Spleen (tissue), 11 donors: ENCODE measurements at regions not wholly inside any gene's neighbourhood (a gene's known extent, or its start where the extent isn't known, plus 50 kb on each side); places are given as distances from the start of the nearest gene placed in this dataset.

Source experiments
- DNase-seq: peaks from one replicate; pipeline ENCODE4 v3.0.0-alpha.2; 2020
- H3K27ac ChIP-seq, 8 donors: fragments of 200-600 bp; sonication (generic) in 7 of 8; 1 replicate in 4 of 8; 2 replicates in 4 of 8; pipeline versions ENCODE4 v1.5.0 to v1.8.0; 2016 to 2021; ENCODE audit warnings: inconsistent platforms in 4 of 8, mild to moderate bottlenecking in 4 of 8, moderate library complexity in 1 of 8
- H3K27me3 ChIP-seq, 7 donors: fragments of 200-600 bp; sonication (generic) in 6 of 7; replicated peaks in 1 of 7; 1 replicate in 4 of 7; 2 replicates in 3 of 7; pipeline versions ENCODE4 v1.5.0 to v1.8.0; 2016 to 2021; ENCODE audit warnings: inconsistent platforms in 3 of 7, mild to moderate bottlenecking in 1 of 7
- H3K36me3 ChIP-seq, 6 donors: fragments of 200-600 bp; sonication (generic) in 5 of 6; 1 replicate in 4 of 6; 2 replicates in 2 of 6; pipeline versions ENCODE4 v1.5.0 to v1.8.0; 2016 to 2021; ENCODE audit warnings: inconsistent platforms in 2 of 6
- H3K4me1 ChIP-seq, 6 donors: fragments of 200-600 bp; sonication (generic) in 5 of 6; 1 replicate in 3 of 6; 2 replicates in 3 of 6; pipeline versions ENCODE4 v1.5.0 to v1.8.0; 2016 to 2021; ENCODE audit warnings: inconsistent platforms in 3 of 6
- H3K4me3 ChIP-seq, 8 donors: fragments of 200-600 bp; sonication (generic) in 7 of 8; 1 replicate in 4 of 8; 2 replicates in 4 of 8; pipeline versions ENCODE4 v1.5.0 to v1.8.0; 2016 to 2021; ENCODE audit warnings: inconsistent platforms in 4 of 8, mild to moderate bottlenecking in 4 of 8, moderate library complexity in 2 of 8
- H3K9me3 ChIP-seq, 8 donors: fragments of 200-600 bp; sonication (generic) in 7 of 8; 1 replicate in 4 of 8; 2 replicates in 4 of 8; pipeline versions ENCODE4 v1.5.0 to v1.8.0; 2016 to 2021; ENCODE audit warnings: inconsistent platforms in 4 of 8
- POLR2A ChIP-seq, 3 donors: fragments of 450-650 bp; IDR thresholded peaks; one replicate each; pipeline ENCODE4 v1.5.1; 2017; ENCODE audit warnings: antibody characterized with exemption in 3 of 3, mild to moderate bottlenecking in 1 of 3
- POLR2AphosphoS5 ChIP-seq, 3 donors: sonication (generic); formaldehyde crosslinking; IDR thresholded peaks; one replicate each; pipeline ENCODE4 v1.5.1; 2017; ENCODE audit warnings: antibody characterized with exemption in 3 of 3
- WGBS, 5 donors: extraction: QIAGEN DNeasy Blood & Tissue Kit in 3 of 5; methylation state at CpG; one replicate each; pipeline versions ENCODE4 v1.1.5 to v1.1.7; 2013 to 2018; 5-methylcytosine and 5-hydroxymethylcytosine counted together
- intact Hi-C: fragments of 100-400 bp; cut with DNase I; formaldehyde crosslinking; loops from one replicate; pipeline ENCODE4 v1.15.0; 2023; ENCODE audit warnings: low total_unique reads
- TF ChIP-seq, protein P1 (sequence below), 11 experiments: fragments of 200-600 bp in 7 of 11; fragments of 450-650 bp in 4 of 11; sonication (generic) in 4 of 11; IDR thresholded peaks in 8 of 11; conservative IDR thresholded peaks in 3 of 11; 1 replicate in 7 of 11; 2 replicates in 4 of 11; pipeline versions ENCODE4 v1.4.0 to v1.8.0; 2016 to 2021; ENCODE audit warnings: antibody characterized with exemption in 11 of 11, inconsistent platforms in 4 of 11, mild to moderate bottlenecking in 1 of 11
- donor health status: healthy with polysubstance abuse.
- donor health status: DM: no; HTN: no; CAD: no; lungs with moderate emphysema.
- donor health status: DM: no; HTN: no; CAD: no.
- donor health status: Bipolar disorder and iron deficiency.
- donor health status: healthy.
- donor health status: DM: no; HTN: no; CAD: no.
- donor health status: DM: yes; HTN: yes; CAD: no.

DNA sequence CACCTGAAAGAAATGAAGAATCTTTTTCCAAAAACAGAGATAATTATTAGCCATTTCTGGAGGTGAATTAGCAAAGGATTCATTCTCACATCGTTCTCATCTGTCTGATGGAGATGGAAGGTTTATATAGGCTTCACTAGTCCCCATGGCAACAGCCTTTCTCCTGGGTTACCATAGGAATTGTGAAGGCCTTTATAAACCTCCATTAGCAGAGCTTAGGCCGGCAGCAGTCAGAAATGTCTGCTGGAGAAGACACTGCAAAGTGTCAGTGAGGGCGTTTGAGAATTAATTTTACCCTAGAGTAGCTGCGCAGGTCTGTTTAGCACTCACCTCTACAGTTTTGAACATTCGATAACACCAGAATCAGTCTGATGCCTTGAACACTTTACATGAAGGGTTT lies 290.4 kb upstream of the NR4A3 start:
- no peaks in the 10 kb centered on the region for H3K4me1 ChIP-seq
- no peak for DNase-seq
- TF ChIP-seq POLR2AphosphoS5 (IDR thresholded peaks at IDR 0.05) (no peak), POLR2A (IDR thresholded peaks at IDR 0.05) (no peak)
- TF ChIP-seq, protein P1, sequence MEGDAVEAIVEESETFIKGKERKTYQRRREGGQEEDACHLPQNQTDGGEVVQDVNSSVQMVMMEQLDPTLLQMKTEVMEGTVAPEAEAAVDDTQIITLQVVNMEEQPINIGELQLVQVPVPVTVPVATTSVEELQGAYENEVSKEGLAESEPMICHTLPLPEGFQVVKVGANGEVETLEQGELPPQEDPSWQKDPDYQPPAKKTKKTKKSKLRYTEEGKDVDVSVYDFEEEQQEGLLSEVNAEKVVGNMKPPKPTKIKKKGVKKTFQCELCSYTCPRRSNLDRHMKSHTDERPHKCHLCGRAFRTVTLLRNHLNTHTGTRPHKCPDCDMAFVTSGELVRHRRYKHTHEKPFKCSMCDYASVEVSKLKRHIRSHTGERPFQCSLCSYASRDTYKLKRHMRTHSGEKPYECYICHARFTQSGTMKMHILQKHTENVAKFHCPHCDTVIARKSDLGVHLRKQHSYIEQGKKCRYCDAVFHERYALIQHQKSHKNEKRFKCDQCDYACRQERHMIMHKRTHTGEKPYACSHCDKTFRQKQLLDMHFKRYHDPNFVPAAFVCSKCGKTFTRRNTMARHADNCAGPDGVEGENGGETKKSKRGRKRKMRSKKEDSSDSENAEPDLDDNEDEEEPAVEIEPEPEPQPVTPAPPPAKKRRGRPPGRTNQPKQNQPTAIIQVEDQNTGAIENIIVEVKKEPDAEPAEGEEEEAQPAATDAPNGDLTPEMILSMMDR (IDR thresholded peaks at IDR 0.05 in 8 of 11, conservative IDR thresholded peaks at IDR 0.05 in 3 of 11), result no peak
- H3K27me3 ChIP-seq, result no peaks in the 10 kb centered on the region
- intact Hi-C loops, result no loop called here
- H3K36me3 ChIP-seq, result no peaks in the 10 kb centered on the region
- no peak overlapping the region for H3K27ac ChIP-seq
- H3K4me3 ChIP-seq, result no peak overlapping the region
- no peaks in the 10 kb centered on the region for H3K9me3 ChIP-seq
- WGBS, 5 donors, result 81 to 94% (median 86%) methylated on average over 5 of the region's 5 CpGs

DNA sequence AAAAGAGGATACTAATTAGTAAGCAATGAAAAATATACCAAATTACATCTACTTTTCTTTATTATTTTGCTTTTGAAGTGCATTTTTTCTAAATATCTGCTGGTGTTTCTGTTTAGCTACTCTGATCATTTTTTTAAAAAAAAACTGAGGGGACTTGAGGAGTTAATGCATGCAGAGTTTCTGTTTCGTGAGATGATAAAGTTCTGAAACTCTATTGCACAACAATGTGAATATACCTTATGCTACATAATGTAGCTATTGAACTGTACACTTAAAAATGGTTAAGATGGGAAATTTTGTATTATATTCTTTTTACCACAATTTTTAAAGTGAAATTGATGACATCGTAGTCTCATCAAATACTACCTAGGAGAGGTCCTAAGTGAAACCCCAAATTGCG lies 288.3 kb upstream of the NR4A3 start:
- WGBS, 5 donors, result 84 to 93% (median 88%) methylated on average over 3 of the region's 3 CpGs
- TF ChIP-seq, protein P1 (IDR thresholded peaks at IDR 0.05 in 8 of 11, conservative IDR thresholded peaks at IDR 0.05 in 3 of 11), result no peak
- TF ChIP-seq POLR2A (IDR thresholded peaks at IDR 0.05), result no peak
- no peak for TF ChIP-seq POLR2AphosphoS5 (IDR thresholded peaks at IDR 0.05)
- no peaks in the 10 kb centered on the region for H3K4me1 ChIP-seq

DNA sequence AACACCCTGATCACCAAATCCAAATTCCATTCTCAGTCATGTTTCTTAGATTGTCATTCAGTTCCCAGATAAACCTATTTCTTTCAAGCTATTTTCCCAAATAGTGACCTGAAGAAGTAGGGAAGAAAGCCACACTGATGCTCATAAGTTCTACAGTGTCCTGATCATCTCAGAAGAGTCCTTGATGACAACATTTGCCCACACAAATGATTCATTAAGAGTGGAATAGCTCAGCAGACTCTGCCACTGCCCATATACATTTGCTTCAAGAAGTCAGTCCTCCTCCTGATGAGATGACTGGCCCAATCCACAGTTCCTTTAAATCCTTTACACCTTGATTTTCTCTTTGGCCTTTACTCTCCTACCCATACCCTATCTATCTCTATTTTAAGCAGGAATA lies 283.7 kb upstream of the NR4A3 start:
- Histone ChIP-seq H3K4me3 (no peak overlapping the region), H3K9me3 (no peaks in the 10 kb centered on the region), H3K36me3 (no peaks in the 10 kb centered on the region), H3K4me1 (no peaks in the 10 kb centered on the region), H3K27ac (no peak overlapping the region), H3K27me3 (no peaks in the 10 kb centered on the region)
- TF ChIP-seq POLR2A (IDR thresholded peaks at IDR 0.05) (no peak), POLR2AphosphoS5 (IDR thresholded peaks at IDR 0.05) (no peak)
- TF ChIP-seq, protein P1 (IDR thresholded peaks at IDR 0.05 in 8 of 11, conservative IDR thresholded peaks at IDR 0.05 in 3 of 11), result no peak
- no peak for DNase-seq
- intact Hi-C loops, result no loop called here

More for the DNA sequence above, 288.3 kb upstream of the NR4A3 start:
- Histone ChIP-seq H3K27ac (no peak overlapping the region), H3K4me3 (no peak overlapping the region), H3K36me3 (no peaks in the 10 kb centered on the region), H3K9me3 (no peaks in the 10 kb centered on the region), H3K27me3 (no peaks in the 10 kb centered on the region)
- intact Hi-C loops, result no loop called here
- DNase-seq, result no peak

DNA sequence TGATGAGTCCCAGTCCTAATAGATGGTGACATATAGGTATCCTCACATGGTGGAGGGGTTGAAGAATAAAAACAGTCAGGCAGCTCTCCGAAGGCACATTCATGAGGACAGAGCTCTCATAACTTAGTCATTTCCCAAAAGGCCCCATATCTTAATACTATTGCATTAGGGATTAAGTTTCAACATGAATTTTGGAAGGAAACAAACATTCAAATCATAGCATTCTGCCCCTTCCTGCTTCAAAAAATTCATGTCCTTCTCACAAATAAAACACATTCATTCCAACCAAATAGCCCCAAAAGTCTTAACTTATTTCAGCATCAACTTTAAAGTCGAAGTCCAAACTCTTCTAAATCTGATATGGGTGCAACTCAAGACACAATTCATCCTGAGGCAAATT lies 277.2 kb upstream of the NR4A3 start:
- no peaks in the 10 kb centered on the region for H3K36me3 ChIP-seq
- TF ChIP-seq, protein P1 (IDR thresholded peaks at IDR 0.05 in 8 of 11, conservative IDR thresholded peaks at IDR 0.05 in 3 of 11), result no peak
- no peak for TF ChIP-seq POLR2A (IDR thresholded peaks at IDR 0.05)
- no peak for TF ChIP-seq POLR2AphosphoS5 (IDR thresholded peaks at IDR 0.05)
- H3K27ac ChIP-seq, result no peak overlapping the region
- WGBS, 5 donors, result 70 to 88% (median 75%) methylated on average over 2 of the region's 2 CpGs
- no peaks in the 10 kb centered on the region for H3K27me3 ChIP-seq
- peaks cover 0 to 8% (median 5%) of the 10 kb centered on the region in 8 donors for H3K9me3 ChIP-seq
- H3K4me1 ChIP-seq, result no peaks in the 10 kb centered on the region
- H3K4me3 ChIP-seq, result no peak overlapping the region
- intact Hi-C loops, result no loop called here
- DNase-seq, result no peak
